GM18867 (cell line): ENCODE measurements at regions not wholly inside any gene's neighbourhood (a gene's known extent, or its start where the extent isn't known, plus 50 kb on each side); places are given as distances from the start of the nearest gene placed in this dataset.

ENCODE experiments used
- ATAC-seq: cut with Tn5 transposase; IDR thresholded peaks from one replicate; pipeline ENCODE4 v1.9.1; 2021; ENCODE audit warnings: mild to moderate bottlenecking, moderate library complexity; ENCODE audit not compliant: unreplicated experiment

GRCh38 chr1:108082738-108083562 is 117.2 kb downstream of the SLC25A24 start:
- no peak for ATAC-seq

GRCh38 chr1:108082001-108082400 is 117.0 kb upstream of the VAV3 start:
- no peak for ATAC-seq

- no peak for ATAC-seq
These were observed 115.5 kb upstream of the VAV3 start for GRCh38 chr1:108080448-108080847.

- ATAC-seq: no peak
These were observed 114.6 kb upstream of the VAV3 start for GRCh38 chr1:108079440-108080025.

- no peak for ATAC-seq
These were observed 113.0 kb upstream of the VAV3 start for GRCh38 chr1:108077991-108078390.

- ATAC-seq: peak; percentile 74
These were observed 110.1 kb upstream of the VAV3 start for GRCh38 chr1:108075055-108075454.

- ATAC-seq: no peak
These were observed 107.8 kb upstream of the VAV3 start for GRCh38 chr1:108072776-108073175.

GRCh38 chr1:108072212-108072611 is 107.2 kb upstream of the VAV3 start:
- ATAC-seq: no peak

- ATAC-seq: peak; percentile 75
These were observed 106.6 kb upstream of the VAV3 start for GRCh38 chr1:108071601-108072000.

- ATAC-seq: no peak
These were observed 105.7 kb upstream of the VAV3 start for GRCh38 chr1:108070662-108071061.

- no peak for ATAC-seq
These were observed 103.0 kb upstream of the VAV3 start for GRCh38 chr1:108067884-108068540.

GRCh38 chr1:108066808-108067207 is 101.8 kb upstream of the VAV3 start:
- no peak for ATAC-seq

GRCh38 chr1:108064255-108064654 is 99.3 kb upstream of the VAV3 start:
- no peak for ATAC-seq

- no peak for ATAC-seq
These were observed 98.7 kb upstream of the VAV3 start for GRCh38 chr1:108063703-108064102.

GRCh38 chr1:108059945-108060344 is 95.0 kb upstream of the VAV3 start:
- no peak for ATAC-seq

- no peak for ATAC-seq
These were observed 92.6 kb upstream of the VAV3 start for GRCh38 chr1:108057541-108057940.

- ATAC-seq: no peak
These were observed 91.5 kb upstream of the VAV3 start for GRCh38 chr1:108056436-108056990.

- ATAC-seq: no peak
These were observed 90.4 kb upstream of the VAV3 start for GRCh38 chr1:108055387-108055786.

- ATAC-seq: no peak
These were observed 89.4 kb upstream of the VAV3 start for GRCh38 chr1:108054396-108054795.

GRCh38 chr1:108053270-108054013 is 88.5 kb upstream of the VAV3 start:
- ATAC-seq: no peak
